ENCODE measurements at regions not wholly inside any gene's neighbourhood (a gene's known extent, or its start where the extent isn't known, plus 50 kb on each side); places are given as distances from the start of the nearest gene placed in this dataset.

DNA sequence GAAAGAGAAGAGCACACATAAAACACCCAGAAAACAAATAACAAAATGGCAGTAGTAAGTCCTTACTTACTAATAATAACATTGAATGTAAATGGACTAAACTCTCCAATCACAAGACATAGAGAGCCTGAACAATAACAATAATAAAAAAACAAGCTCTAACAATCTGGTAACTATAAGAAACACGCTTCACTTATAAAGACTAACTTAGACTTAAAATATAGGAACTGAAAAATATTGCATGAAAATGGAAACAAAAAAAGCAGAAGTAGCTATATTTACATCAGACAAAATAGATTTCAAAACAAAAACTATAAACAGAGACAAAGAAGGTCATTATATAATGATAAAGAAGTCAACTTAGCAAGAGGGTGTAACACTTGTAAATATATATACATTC lies 83.1 kb upstream of the LYPLAL1 start:
- WGBS, 2 experiments (ENCODE audit: insufficient coverage in 1 of 2, insufficient read length in 1 of 2), result 83% methylated on average over 1 of the region's 1 CpG; no CpG with 5 or more reads in 1 of the 2 experiments
- Mint-ChIP-seq H3K4me3 (no peak overlapping the region), H3K27ac (no peak overlapping the region), H3K4me1 (no peaks in the 10 kb centered on the region), H3K9me3 (no peaks in the 10 kb centered on the region), H3K27me3 (ENCODE audit: insufficient read depth) (no peaks in the 10 kb centered on the region), H3K36me3 (ENCODE audit: low read depth) (no peaks in the 10 kb centered on the region)
- H3K27me3 ChIP-seq (ENCODE audit: control insufficient read depth, insufficient read depth, low read length, poor library complexity, severe bottlenecking), result no peaks in the 10 kb centered on the region
- no peaks in the 10 kb centered on the region for H3K9me3 ChIP-seq (ENCODE audit: control insufficient read depth, low read length)
- no peaks in the 10 kb centered on the region for H3K36me3 ChIP-seq (ENCODE audit: control insufficient read depth, insufficient read depth, low read length)
- no peak for DNase-seq
- H3K9ac ChIP-seq (ENCODE audit: extremely low read depth, low read length, poor library complexity, severe bottlenecking), result no peak overlapping the region
- H3K4me3 ChIP-seq (ENCODE audit: low read length), result no peak overlapping the region
- TF ChIP-seq, protein P1, sequence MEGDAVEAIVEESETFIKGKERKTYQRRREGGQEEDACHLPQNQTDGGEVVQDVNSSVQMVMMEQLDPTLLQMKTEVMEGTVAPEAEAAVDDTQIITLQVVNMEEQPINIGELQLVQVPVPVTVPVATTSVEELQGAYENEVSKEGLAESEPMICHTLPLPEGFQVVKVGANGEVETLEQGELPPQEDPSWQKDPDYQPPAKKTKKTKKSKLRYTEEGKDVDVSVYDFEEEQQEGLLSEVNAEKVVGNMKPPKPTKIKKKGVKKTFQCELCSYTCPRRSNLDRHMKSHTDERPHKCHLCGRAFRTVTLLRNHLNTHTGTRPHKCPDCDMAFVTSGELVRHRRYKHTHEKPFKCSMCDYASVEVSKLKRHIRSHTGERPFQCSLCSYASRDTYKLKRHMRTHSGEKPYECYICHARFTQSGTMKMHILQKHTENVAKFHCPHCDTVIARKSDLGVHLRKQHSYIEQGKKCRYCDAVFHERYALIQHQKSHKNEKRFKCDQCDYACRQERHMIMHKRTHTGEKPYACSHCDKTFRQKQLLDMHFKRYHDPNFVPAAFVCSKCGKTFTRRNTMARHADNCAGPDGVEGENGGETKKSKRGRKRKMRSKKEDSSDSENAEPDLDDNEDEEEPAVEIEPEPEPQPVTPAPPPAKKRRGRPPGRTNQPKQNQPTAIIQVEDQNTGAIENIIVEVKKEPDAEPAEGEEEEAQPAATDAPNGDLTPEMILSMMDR (conservative IDR thresholded peaks at IDR 0.05), result no peak
- H3K4me1 ChIP-seq (ENCODE audit: control insufficient read depth, insufficient read depth, low read length), result no peaks in the 10 kb centered on the region
- H3K27ac ChIP-seq (ENCODE audit: low read depth, low read length), result no peak overlapping the region

DNA sequence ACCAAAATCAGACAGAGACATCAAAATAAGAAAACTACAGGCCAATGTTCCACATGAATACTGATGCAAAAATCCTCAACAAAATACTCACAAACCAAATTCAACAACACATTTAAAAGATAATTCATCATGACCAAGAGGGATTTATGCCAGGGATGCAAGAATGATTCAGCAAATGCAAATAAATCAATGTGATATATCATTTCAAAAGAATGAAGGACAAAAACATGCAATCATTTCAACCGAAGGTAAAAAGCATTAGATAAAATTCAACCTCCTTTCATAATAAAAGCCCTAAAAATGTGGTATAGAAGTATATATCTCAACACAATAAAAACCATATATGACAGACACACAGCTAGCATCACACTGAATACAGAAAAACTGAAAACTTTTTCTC lies 81.5 kb upstream of the LYPLAL1 start:
- H3K27me3 ChIP-seq (ENCODE audit: control insufficient read depth, insufficient read depth, low read length, poor library complexity, severe bottlenecking), result no peaks in the 10 kb centered on the region
- no peak overlapping the region for H3K27ac ChIP-seq (ENCODE audit: low read depth, low read length)
- no peak for DNase-seq
- no peaks in the 10 kb centered on the region for H3K9me3 ChIP-seq (ENCODE audit: control insufficient read depth, low read length)
- Mint-ChIP-seq H3K27ac (no peak overlapping the region), H3K4me3 (no peak overlapping the region), H3K9me3 (no peaks in the 10 kb centered on the region), H3K27me3 (ENCODE audit: insufficient read depth) (no peaks in the 10 kb centered on the region), H3K36me3 (ENCODE audit: low read depth) (no peaks in the 10 kb centered on the region), H3K4me1 (no peaks in the 10 kb centered on the region)
- WGBS, 2 experiments (ENCODE audit: insufficient coverage in 1 of 2, insufficient read length in 1 of 2), result no CpG with 5 or more reads among the region's 1 CpG
- no peak overlapping the region for H3K4me3 ChIP-seq (ENCODE audit: low read length)
- no peaks in the 10 kb centered on the region for H3K4me1 ChIP-seq (ENCODE audit: control insufficient read depth, insufficient read depth, low read length)
- no peaks in the 10 kb centered on the region for H3K36me3 ChIP-seq (ENCODE audit: control insufficient read depth, insufficient read depth, low read length)
- TF ChIP-seq, protein P1 (conservative IDR thresholded peaks at IDR 0.05), result no peak
- H3K9ac ChIP-seq (ENCODE audit: extremely low read depth, low read length, poor library complexity, severe bottlenecking), result no peak overlapping the region

DNA sequence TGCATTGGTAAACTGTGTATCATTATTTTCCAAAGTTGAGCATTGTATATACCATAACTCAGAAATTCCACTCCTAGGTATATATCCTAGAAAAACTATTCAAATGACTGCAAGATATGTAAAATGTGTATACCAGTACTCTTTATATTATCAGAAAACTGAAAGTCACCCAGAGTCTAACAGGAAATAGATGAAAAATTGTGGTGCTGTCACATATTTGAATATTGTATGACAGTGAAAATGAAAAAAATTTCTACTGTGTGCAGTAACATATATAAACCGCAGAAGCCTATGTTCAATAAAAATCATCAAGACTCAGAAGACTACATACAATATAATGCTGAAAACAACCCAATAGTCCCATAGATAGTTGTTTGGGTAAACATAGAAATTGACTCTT lies 74.4 kb upstream of the LYPLAL1 start:
- no peaks in the 10 kb centered on the region for H3K4me1 ChIP-seq (ENCODE audit: control insufficient read depth, insufficient read depth, low read length)
- no peaks in the 10 kb centered on the region for H3K36me3 ChIP-seq (ENCODE audit: control insufficient read depth, insufficient read depth, low read length)
- TF ChIP-seq, protein P1 (conservative IDR thresholded peaks at IDR 0.05), result no peak
- Mint-ChIP-seq H3K4me3 (no peak overlapping the region), H3K4me1 (no peaks in the 10 kb centered on the region), H3K27me3 (ENCODE audit: insufficient read depth) (no peaks in the 10 kb centered on the region), H3K27ac (no peak overlapping the region), H3K36me3 (ENCODE audit: low read depth) (no peaks in the 10 kb centered on the region), H3K9me3 (no peaks in the 10 kb centered on the region)
- H3K27me3 ChIP-seq (ENCODE audit: control insufficient read depth, insufficient read depth, low read length, poor library complexity, severe bottlenecking), result no peaks in the 10 kb centered on the region
- no peak overlapping the region for H3K9ac ChIP-seq (ENCODE audit: extremely low read depth, low read length, poor library complexity, severe bottlenecking)
- no peak for DNase-seq
- no peak overlapping the region for H3K4me3 ChIP-seq (ENCODE audit: low read length)
- no peak overlapping the region for H3K27ac ChIP-seq (ENCODE audit: low read depth, low read length)
- no peaks in the 10 kb centered on the region for H3K9me3 ChIP-seq (ENCODE audit: control insufficient read depth, low read length)
- WGBS, 2 experiments (ENCODE audit: insufficient coverage in 1 of 2, insufficient read length in 1 of 2), result 71% methylated on average over 1 of the region's 1 CpG; no CpG with 5 or more reads in 1 of the 2 experiments

Data from endodermal cell (in vitro differentiated cells).